KMS-11 (cell line): ENCODE measurements at regions not wholly inside any gene's neighbourhood (a gene's known extent, or its start where the extent isn't known, plus 50 kb on each side); places are given as distances from the start of the nearest gene placed in this dataset.

Experiments
- H2AFZ ChIP-seq: fragments of 200-600 bp; sonication (generic); 2 replicates; pipeline ENCODE4 v1.6.1; 2016; ENCODE audit warnings: antibody characterized with exemption, mixed run types, low read depth
- H3K27ac ChIP-seq: fragments of 200-600 bp; sonication (generic); 2 replicates; pipeline ENCODE4 v1.6.1; 2016; ENCODE audit warnings: mild to moderate bottlenecking, mixed run types
- H3K27me3 ChIP-seq: fragments of 200-600 bp; sonication (generic); 2 replicates; pipeline ENCODE4 v1.6.1; 2017; ENCODE audit warnings: mild to moderate bottlenecking, low read depth, mixed run types, moderate library complexity; ENCODE audit not compliant: insufficient read depth
- H3K36me3 ChIP-seq: fragments of 200-600 bp; sonication (generic); 2 replicates; pipeline ENCODE4 v1.6.1; 2017; ENCODE audit warnings: mild to moderate bottlenecking, mixed run types; ENCODE audit not compliant: insufficient read depth
- H3K4me1 ChIP-seq: fragments of 200-600 bp; sonication (generic); 2 replicates; pipeline ENCODE4 v1.6.1; 2016; ENCODE audit warnings: mild to moderate bottlenecking, low read depth, mixed run types; ENCODE audit not compliant: poor library complexity, severe bottlenecking
- H3K4me2 ChIP-seq: fragments of 200-600 bp; sonication (generic); 2 replicates; pipeline ENCODE4 v1.7.0; 2016; ENCODE audit warnings: mild to moderate bottlenecking, mixed run types
- H3K4me3 ChIP-seq: fragments of 200-600 bp; sonication (generic); IDR thresholded peaks from 2 replicates; pipeline ENCODE4 v1.6.1; 2017; ENCODE audit warnings: low read depth, low read length, mixed read lengths; ENCODE audit not compliant: insufficient read depth
- H3K79me2 ChIP-seq: fragments of 200-600 bp; sonication (generic); 2 replicates; pipeline ENCODE4 v1.6.1; 2016; ENCODE audit warnings: low read depth, mixed run types; ENCODE audit not compliant: insufficient read depth
- H3K9ac ChIP-seq: fragments of 200-600 bp; sonication (generic); 2 replicates; pipeline ENCODE4 v1.6.1; 2016; ENCODE audit warnings: mild to moderate bottlenecking, mixed run types
- H4K20me1 ChIP-seq: fragments of 200-600 bp; sonication (generic); 2 replicates; pipeline ENCODE4 v1.6.1; 2016; ENCODE audit warnings: mild to moderate bottlenecking, mixed run types; ENCODE audit not compliant: insufficient read depth
- TF ChIP-seq, protein P1 (sequence below): fragments of 200-600 bp; sonication (generic); conservative IDR thresholded peaks from 2 replicates; pipeline ENCODE4 v1.6.1; 2017; ENCODE audit warnings: low read depth, mild to moderate bottlenecking, antibody characterized with exemption, low read length, moderate library complexity, mixed read lengths

DNA sequence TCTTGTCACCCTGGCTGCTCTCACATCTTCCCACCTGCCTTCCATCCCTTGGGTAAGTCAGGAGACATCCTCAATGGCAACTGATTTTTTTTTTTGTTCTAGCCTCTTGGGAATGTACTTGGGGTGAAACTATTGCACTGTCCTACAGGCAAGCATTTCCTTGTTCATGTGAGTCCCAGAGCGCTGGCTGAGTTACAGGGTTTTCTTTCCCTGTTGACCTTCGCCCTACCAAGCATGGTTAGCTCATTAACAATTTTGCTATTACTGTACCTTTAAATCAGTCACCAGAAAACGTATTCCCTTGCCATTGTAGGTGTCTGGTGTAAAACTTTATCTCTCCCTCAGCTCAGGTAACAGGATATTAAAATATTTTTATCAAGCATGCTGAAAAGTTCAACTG, 98.9 kb downstream of the PRLHR start:
- peaks cover 7% of the 10 kb centered on the region for H3K4me1 ChIP-seq
- no peaks in the 10 kb centered on the region for H4K20me1 ChIP-seq
- no peak overlapping the region for H2AFZ ChIP-seq
- no peak overlapping the region for H3K4me2 ChIP-seq
- no peak overlapping the region for H3K4me3 ChIP-seq
- H3K9ac ChIP-seq = no peak overlapping the region
- no peaks in the 10 kb centered on the region for H3K27me3 ChIP-seq
- no peaks in the 10 kb centered on the region for H3K36me3 ChIP-seq
- H3K79me2 ChIP-seq = no peaks in the 10 kb centered on the region
- TF ChIP-seq, protein P1, sequence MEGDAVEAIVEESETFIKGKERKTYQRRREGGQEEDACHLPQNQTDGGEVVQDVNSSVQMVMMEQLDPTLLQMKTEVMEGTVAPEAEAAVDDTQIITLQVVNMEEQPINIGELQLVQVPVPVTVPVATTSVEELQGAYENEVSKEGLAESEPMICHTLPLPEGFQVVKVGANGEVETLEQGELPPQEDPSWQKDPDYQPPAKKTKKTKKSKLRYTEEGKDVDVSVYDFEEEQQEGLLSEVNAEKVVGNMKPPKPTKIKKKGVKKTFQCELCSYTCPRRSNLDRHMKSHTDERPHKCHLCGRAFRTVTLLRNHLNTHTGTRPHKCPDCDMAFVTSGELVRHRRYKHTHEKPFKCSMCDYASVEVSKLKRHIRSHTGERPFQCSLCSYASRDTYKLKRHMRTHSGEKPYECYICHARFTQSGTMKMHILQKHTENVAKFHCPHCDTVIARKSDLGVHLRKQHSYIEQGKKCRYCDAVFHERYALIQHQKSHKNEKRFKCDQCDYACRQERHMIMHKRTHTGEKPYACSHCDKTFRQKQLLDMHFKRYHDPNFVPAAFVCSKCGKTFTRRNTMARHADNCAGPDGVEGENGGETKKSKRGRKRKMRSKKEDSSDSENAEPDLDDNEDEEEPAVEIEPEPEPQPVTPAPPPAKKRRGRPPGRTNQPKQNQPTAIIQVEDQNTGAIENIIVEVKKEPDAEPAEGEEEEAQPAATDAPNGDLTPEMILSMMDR = no peak
- H3K27ac ChIP-seq = no peak overlapping the region

DNA sequence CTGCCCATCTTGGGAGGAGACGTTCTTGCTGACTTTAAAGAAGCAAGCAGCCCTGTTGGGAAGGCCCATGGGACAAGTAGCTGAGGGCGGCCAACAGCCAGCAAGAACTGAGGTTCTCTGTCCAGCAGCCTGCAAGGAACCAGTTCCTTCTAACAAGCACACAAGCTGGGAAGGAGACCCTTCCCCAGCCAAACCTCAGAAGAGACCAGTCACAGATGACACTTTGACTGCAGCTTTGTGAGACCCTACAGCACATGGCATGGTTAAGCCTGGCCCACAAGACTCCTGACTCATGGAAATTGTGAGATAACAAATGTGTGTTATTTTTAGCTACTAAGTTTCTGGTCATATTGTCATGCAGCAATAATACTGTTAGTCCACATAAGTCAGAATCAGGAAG, 99.9 kb downstream of the PRLHR start:
- H2AFZ ChIP-seq = no peak overlapping the region
- H3K4me1 ChIP-seq = peaks cover 7% of the 10 kb centered on the region
- TF ChIP-seq, protein P1 = no peak
- H3K9ac ChIP-seq = no peak overlapping the region
- H3K4me2 ChIP-seq = no peak overlapping the region
- no peak overlapping the region for H3K27ac ChIP-seq
- H4K20me1 ChIP-seq = no peaks in the 10 kb centered on the region
- H3K27me3 ChIP-seq = no peaks in the 10 kb centered on the region
- H3K79me2 ChIP-seq = no peaks in the 10 kb centered on the region
- no peak overlapping the region for H3K4me3 ChIP-seq
- no peaks in the 10 kb centered on the region for H3K36me3 ChIP-seq

DNA sequence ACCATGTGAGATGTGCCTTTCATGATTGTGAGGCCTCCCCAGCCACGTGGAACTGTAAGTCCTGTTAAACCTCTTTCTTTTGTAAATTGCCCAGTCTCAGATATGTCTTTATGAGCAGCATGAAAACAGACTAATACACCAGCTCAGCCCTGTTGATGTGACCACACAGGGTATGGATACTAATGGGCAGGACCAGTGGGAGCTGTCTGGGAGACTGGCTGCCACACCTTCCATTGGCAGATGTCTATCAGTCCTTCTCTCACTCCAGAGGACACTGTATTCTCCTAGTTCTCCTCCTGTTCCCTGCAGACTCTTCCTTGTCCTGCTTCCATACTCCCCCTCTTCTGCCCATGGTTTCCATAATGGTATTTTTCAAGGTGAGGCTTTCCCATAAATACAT, 104.4 kb downstream of the PRLHR start:
- Histone ChIP-seq H3K27ac (no peak overlapping the region), H3K9ac (no peak overlapping the region), H3K27me3 (no peaks in the 10 kb centered on the region), H3K79me2 (no peaks in the 10 kb centered on the region), H3K4me1 (peaks cover 7% of the 10 kb centered on the region), H2AFZ (no peak overlapping the region), H3K36me3 (no peaks in the 10 kb centered on the region), H3K4me3 (no peak overlapping the region), H3K4me2 (no peak overlapping the region), H4K20me1 (no peaks in the 10 kb centered on the region)
- TF ChIP-seq, protein P1 = no peak

DNA sequence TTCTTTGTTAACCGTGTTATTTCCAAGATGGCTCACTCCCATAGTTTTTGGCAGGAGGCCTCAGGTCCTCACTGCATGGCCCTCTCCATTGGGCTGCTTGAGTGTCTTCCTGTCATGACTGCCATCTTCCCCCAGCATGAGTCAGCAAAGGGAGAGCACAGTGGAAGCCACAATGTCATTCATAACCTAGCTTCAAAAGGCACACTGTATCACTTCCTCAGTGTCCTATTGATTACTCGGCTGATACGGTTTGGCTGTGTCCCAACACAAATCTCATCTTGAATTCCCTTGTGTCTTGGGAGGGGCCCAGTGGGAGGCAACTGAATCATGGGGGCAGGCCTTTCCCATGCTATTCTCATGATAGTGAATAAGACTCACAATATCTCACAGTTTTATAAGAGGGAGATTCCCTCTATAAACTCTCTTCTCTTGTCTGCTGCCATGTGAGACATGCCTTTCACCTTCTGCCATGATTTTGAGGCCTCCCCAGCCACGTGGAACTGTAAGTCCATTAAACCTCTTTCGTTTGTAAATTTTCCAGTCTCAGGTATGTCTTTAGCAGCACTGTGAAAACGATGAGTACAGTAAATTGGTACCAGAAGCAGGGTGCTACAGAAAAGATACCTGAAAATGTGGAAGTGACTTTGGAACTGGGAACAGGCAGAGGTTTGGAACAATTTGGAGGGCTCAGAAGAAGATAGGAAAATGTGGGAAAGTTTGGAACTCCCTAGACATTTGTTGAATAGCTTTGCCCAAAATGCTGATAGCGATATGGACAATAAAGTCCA, 106.5 kb downstream of the PRLHR start:
- Histone ChIP-seq H4K20me1 (no peaks in the 10 kb centered on the region), H3K79me2 (no peaks in the 10 kb centered on the region), H2AFZ (no peak overlapping the region), H3K4me1 (no peaks in the 10 kb centered on the region), H3K27me3 (no peaks in the 10 kb centered on the region), H3K4me3 (no peak overlapping the region), H3K36me3 (no peaks in the 10 kb centered on the region), H3K9ac (no peak overlapping the region), H3K4me2 (no peak overlapping the region), H3K27ac (no peak overlapping the region)
- TF ChIP-seq, protein P1 = no peak
